Glomerular endothelial cell (primary cell): ENCODE measurements at regions not wholly inside any gene's neighbourhood (a gene's known extent, or its start where the extent isn't known, plus 50 kb on each side); places are given as distances from the start of the nearest gene placed in this dataset.
A peak's percentile ranks its signal among the peaks of the same experiment; 100 is the strongest.
"Not testable (repeated sequence)": the region's sequence is repeated elsewhere in the genome, so short reads cannot be mapped to it uniquely, and the experiment has no call there.

Source experiments
- DNase-seq: peaks from one replicate; pipeline ENCODE4 v3.0.0-alpha.2; 2011; ENCODE audit warnings: low read depth, low spot score; ENCODE audit errors: extremely low read depth

- DNase-seq, result peak; percentile 45
Measured at GRCh38 chr3:159260049-159260662, 458.3 kb downstream of the MFSD1 start.

- not testable (repeated sequence) for DNase-seq
Measured at GRCh38 chr3:159261333-159261732, 459.5 kb downstream of the MFSD1 start.

- no peak for DNase-seq
Measured at GRCh38 chr3:159263750-159264553, 462.1 kb downstream of the MFSD1 start.

DNA sequence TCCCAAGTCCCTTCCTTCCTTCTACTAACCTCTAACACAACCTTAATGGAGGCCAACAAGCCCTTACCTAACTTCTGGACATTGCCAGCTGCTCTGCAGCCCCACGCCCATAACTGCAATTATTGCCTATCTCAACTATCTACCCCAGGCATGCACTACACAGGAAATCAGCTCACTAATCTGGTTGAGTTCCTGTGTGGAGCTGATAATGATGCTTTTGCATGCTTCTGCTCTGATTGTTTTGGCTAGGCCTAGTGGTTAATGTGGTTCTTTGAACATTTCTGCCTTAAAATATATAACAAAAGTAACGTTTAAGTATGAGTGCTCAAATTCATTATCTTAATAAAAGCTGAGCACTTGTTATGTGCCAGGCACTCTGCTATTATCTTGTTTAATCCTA lies 463.9 kb downstream of the MFSD1 start:
- DNase-seq, result no peak

GRCh38 chr3:159266779-159267178 lies 464.9 kb downstream of the MFSD1 start:
- no peak for DNase-seq

GRCh38 chr3:159271799-159272512 lies 470.1 kb downstream of the MFSD1 start:
- no peak for DNase-seq

DNA sequence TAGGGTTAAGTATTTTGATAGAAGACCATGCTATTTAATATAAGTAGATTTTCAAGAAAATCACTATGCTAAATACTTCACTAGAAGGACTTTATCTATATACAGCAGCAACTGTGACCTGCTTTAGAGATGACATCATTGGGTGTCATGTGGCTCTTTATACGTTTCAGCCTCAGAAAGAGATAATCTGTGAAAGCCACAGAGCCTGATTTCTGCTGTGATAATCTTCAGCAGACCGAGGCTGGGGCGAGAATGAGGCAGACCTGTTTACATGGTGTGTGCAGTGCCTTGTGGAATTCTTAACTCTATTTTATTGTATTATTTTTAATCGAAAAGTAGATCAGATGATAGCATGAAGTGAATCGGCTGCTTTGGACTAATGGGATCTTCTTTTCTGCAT lies 471.2 kb downstream of the MFSD1 start:
- DNase-seq, result no peak

DNA sequence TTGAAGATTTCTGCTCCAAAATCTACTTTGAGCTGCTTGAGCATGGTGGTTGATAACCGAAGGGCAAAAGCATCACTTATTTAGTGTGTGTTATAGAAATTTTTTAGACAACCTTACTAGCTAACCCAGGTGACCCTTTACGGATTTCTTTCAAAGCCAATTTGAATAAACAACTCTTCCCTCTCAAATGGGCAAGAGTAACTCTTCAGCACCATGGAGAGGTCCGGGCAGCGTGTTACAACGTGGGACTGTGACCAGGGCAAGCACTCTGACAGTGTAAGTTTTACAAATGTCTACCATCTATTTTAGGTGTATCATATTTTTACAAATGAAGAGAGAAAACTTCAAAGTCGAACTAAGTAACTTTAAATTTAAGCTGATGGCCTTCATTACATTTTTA lies 471.8 kb downstream of the MFSD1 start:
- DNase-seq, result no peak

DNA sequence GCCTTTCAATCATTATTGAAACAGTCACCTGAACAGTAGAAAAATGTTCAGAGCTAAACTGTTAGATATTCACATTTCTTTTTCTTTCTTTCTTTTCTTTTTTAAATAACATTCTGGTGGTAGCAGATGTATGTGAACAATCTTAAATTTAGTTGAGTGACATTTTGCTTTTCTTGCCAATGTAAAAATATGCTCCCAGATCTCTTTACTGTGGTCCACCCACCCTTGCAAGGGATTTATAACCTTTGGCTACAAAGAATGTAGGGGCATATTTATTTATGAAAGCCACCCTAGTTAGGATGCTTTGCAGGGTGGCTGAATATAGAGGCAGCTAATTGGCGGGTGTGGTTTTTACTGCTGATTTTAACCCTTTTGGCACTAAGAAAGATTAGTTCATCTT lies 473.9 kb downstream of the MFSD1 start:
- no peak for DNase-seq

DNA sequence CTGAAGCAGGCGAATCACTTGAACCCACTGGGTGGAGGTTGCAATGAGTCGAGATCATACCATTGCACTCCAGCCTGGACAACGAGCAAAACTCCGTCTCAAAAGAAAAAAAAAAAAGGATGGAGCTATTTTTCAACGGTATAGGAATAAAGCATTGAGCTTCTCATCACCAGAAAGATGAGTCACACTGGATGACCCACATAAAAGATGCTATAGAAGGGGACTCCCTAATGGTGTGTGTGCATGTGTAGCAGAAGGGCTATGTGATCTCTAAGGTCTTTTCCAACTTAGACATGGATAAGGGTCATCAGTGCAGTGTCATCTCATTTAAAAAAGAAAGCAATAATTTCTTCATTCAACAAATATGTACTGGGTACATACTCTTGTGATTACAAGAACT lies 476.0 kb downstream of the MFSD1 start:
- DNase-seq, result no peak

DNA sequence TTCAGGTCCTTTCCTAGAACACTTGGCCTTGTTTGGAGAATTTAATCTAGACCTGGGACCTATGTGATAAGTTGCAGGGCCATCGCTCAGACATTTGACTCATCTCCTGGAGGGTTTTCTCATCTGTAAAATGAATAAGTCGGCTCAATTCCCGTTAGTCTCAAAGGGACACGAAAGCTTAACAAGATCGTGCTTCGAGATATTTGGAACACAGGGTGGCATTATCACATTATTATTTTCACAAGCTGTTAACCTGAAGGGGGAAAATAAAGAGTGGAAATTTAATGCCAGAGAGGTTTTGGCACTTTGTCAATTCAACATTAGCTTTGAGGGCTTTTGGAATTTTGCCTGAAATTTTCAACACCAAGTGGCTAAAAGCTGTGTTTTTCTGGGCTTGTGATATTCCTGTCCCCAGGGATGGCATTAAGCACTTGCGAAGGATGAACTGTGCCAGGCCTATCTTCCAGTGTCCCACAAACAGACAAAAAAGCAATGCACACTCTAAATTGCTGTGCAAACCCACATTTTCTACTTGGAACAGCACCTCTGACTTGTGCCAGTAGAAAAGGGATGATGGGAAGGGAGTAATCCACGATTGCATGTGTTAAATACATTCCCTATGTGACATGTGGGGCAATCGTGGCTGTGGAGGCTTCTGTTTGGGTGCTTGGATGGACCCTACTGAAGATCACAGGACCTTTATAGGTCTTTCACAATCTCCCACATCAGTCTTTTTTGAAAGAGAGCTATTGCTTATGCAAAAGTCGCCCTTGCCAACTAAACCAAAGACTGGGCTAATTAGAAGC lies 478.7 kb downstream of the MFSD1 start:
- DNase-seq, result no peak

DNA sequence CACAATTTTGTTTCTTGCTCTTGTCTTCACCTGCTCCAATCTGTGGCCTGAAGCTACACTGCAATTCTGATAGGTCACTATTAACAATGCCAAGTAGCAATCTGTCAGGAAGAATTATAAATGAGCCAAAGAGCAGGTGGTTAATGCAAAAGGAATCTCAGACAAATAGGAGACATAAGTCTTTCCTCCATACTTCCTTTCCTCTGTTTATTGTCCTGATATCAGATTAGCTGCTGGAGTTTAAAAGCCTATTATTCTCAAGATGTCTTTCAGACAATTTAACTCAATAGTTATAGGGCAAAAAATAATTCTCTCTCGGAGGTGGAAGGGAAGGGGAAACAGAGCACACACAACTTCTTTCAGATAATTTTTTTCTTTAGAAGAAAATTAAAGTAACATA lies 491.6 kb downstream of the MFSD1 start:
- no peak for DNase-seq

GRCh38 chr3:159301961-159302360 lies 500.1 kb downstream of the MFSD1 start:
- DNase-seq, result no peak

- DNase-seq, result no peak
Measured at GRCh38 chr3:159305017-159305416, 503.2 kb downstream of the MFSD1 start.

DNA sequence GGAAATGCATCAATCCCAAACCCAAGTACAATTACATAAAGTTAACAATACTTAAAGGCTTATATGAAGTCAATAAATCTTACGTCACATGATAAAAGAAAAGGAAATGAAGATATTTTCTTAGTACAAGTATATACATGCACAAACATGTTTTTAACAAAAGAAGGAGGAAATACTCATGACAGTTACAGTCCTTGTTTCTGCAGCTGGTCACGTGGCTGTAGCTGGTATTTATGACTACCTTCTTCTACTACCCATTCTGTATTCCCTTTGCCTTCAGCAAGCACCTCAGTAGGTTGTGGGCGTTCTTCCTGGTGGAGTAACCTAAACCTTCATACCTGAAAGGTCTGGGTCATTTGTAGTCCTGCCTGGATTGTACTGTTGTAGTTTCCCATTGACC lies 514.9 kb downstream of the MFSD1 start:
- not testable (repeated sequence) for DNase-seq

DNA sequence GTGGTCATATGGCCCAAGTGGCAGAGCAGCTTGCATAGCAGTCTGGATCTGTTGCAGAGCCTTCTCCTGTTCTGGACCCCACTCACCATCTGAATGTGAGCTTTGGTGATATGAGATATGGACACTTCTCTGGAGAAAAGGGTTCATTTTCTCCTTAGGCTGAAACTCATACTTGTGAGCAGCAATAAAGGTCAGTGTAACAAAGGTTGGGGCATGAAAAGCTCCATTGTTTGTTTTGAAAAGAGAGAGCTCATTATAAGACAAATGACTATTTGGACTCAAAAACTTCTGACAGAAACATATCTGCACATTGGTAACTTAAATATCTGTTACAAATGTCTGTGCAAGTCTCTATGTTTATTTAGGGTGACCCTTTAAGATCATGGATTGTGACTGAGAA lies 517.3 kb downstream of the MFSD1 start:
- DNase-seq, result no peak

DNA sequence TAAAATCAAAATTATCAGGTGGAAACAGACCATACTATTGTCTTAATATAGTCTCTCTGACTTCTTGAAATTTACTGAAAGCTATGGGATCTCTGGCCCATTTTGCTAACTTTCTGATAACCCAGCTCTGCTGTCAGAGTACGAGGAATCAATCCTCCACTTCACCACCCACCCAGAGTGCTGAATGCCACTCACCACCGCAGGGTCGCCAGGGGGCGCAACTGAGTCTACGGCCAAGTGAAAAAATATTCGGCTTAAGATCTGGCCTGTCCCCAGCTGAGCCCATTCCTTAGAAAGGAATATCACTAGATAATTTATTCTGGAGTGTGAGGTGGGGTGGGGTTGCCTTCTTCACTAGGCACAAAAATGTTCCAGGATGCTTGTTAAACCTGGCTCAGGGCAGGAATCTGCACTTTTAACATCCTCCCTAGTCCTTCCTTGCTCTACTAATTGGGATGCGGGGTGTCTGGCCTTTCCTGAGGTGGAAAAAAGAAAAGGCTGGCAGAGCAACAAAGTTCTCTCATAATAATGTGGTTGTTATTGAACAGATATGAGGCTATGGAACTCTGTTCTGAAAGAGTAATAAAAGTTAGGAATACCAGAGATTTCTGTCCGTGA lies 520.6 kb downstream of the MFSD1 start:
- DNase-seq, result no peak

DNA sequence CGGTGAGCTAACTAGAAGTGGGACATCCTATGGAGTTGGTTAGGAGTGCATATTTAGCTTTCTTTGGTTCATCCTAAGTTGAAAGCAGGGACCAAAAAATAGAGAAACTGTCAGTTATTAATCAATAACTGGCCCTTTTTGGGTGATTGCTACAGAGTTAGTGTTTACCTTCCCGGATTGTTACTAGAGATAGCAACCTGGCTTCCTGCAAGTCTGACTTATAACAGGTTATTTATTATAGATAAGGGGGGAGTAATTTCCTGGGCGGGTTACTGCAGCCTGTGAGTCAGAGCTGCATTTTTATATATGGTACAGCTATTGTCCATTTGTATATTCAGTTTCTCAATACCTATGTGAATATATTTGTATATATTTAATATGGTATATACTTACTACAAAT lies 522.0 kb downstream of the MFSD1 start:
- no peak for DNase-seq

DNA sequence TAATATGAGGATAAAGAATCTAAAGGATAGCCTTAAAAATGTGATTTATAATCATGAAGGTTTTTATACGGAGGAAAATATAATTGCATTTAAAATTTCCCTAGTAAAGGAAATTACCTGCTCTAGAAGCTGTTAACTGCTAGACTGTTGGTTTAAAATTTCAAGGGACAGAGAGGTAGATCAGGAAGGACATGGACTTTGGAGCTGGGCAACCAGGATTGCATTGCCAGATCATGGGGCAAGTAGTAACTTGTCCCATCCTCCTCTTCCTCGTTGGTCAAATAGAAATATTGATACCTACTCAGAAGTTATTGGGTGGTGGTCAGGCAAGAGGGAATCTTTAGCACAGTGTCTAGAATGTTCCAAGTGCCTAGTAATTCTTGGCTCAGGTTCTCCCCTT lies 525.1 kb downstream of the MFSD1 start:
- DNase-seq, result no peak

DNA sequence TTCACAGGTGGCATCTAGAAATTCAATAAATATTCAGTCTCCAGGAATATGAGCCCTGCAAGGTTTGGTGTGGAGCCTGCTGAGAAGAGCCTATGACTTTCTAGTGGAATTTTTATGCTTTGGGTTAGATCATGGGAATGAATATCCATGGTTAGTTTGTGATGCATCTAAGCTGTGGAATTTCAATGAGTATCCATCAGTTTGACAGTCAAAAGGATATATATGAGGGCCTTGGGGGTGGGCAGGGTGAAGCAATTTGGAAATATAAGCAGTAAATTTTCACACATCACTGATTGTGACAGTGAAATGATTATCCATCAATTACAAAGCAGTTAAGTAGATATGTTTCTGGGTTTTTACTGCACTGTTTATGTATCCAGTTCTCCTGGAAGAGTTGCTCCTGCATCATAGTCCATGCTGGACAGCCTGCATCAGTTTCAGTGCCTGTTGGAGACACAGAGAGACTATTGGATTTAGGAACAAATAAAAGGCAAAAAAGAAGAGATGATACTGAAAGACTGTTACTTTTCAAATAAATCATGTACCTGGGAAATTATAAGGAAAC lies 530.8 kb downstream of the MFSD1 start:
- DNase-seq, result no peak
